RWPE1 (cell line): ENCODE measurements at regions not wholly inside any gene's neighbourhood (a gene's known extent, or its start where the extent isn't known, plus 50 kb on each side); places are given as distances from the start of the nearest gene placed in this dataset.

Experiments
- CTCF ChIA-PET: fragments of 350-600 bp; sonication (Branson Sonifier 250); formaldehyde crosslinking; extraction: SDS; loops from one replicate; lab custom pipeline; 2021; lab: Yijun Ruan, JAX
- POLR2A ChIA-PET: fragments of 400-600 bp; formaldehyde crosslinking; extraction: SDS; loops from one replicate; lab custom pipeline; 2020; ENCODE audit warnings: antibody characterized with exemption; ENCODE audit not compliant: low non-redundant PET; lab: Yijun Ruan, JAX
- DNase-seq: peaks from one replicate; pipeline ENCODE4 v3.0.0; 2012; ENCODE audit warnings: low spot score
- H3K27ac ChIP-seq: fragments of 450-650 bp; 2 replicates; pipeline ENCODE4 v1.5.1; 2017
- TF ChIP-seq, protein P1 (sequence below): fragments of 450-650 bp; conservative IDR thresholded peaks from 2 replicates; pipeline ENCODE4 v1.5.1; 2017; ENCODE audit warnings: low read depth, mild to moderate bottlenecking

DNA sequence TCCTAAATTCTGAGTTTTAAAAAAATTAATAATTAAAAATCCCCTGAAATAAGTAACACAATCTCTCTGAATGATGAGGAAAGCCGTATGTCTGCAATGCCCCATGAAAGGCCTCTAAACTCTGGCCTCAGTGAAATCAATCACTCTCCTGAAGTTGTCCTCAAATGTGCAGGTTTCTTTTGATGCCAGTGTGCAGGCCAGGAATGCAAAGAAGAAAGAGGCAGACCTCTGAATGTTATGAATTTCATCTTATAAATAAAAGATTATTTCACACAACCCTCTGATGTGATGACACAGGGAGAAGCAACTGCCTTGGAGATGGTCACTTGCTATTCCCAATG lies 121.8 kb downstream of the TBXT start:
- no peak overlapping the region for H3K27ac ChIP-seq
- no peak for DNase-seq
- POLR2A ChIA-PET = no interaction called here
- TF ChIP-seq, protein P1, sequence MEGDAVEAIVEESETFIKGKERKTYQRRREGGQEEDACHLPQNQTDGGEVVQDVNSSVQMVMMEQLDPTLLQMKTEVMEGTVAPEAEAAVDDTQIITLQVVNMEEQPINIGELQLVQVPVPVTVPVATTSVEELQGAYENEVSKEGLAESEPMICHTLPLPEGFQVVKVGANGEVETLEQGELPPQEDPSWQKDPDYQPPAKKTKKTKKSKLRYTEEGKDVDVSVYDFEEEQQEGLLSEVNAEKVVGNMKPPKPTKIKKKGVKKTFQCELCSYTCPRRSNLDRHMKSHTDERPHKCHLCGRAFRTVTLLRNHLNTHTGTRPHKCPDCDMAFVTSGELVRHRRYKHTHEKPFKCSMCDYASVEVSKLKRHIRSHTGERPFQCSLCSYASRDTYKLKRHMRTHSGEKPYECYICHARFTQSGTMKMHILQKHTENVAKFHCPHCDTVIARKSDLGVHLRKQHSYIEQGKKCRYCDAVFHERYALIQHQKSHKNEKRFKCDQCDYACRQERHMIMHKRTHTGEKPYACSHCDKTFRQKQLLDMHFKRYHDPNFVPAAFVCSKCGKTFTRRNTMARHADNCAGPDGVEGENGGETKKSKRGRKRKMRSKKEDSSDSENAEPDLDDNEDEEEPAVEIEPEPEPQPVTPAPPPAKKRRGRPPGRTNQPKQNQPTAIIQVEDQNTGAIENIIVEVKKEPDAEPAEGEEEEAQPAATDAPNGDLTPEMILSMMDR = no peak
- CTCF ChIA-PET = no interaction called here

DNA sequence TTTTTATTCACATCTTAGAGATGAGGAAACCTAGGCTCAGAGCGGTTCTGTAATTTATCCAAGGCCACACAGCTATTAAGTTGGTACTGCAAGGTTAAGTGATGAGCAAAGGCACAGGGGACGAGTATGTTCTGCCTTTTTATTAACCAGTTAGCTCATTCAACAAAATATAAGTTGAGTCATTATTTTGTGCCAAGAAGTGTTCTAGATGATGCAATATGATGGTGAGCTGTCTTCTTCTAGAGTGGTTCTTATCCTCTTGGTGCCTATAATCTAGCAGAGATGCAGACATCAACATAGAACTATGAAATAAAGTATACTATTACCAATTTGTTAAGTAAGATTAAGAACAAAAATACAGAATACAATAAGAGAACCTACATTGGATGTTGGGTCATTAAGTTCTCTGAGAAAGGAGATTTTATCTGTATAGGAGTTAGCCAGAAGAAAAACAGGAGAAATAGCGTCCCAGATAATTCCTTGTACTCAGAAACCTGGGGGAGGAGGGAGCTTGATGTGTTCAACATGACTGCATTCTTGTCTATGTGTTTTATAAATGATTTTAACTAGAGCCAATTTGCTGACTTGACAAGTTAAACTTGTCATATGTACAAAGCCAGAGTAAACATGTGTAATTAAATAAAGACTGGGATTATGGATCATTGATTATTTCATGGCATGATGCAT lies 122.3 kb downstream of the TBXT start:
- no peak overlapping the region for H3K27ac ChIP-seq
- no peak for DNase-seq
- CTCF ChIA-PET = no interaction called here
- TF ChIP-seq, protein P1 = no peak
- POLR2A ChIA-PET = no interaction called here

DNA sequence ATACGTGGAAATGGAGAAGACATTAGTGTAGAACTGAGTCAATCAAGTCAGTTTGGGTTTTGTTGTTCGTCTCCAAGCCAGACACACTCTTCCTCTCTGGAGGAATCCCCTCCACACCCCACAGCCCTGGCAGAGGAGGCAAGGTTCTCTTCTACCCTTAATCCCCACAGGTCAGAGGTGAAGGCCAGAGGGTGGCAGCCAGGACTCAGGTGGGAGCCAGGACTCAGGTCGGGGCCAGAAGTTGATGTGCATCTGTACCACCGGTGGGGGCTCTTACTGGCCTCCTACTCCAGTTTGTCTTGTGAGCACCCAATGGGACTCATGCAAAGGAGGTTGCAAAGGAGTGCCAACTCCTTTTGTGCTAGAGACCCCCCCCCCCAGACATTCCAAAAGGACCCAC lies 126.4 kb downstream of the TBXT start:
- H3K27ac ChIP-seq = no peak overlapping the region
- CTCF ChIA-PET = no interaction called here
- DNase-seq = no peak
- TF ChIP-seq, protein P1 = no peak
- POLR2A ChIA-PET = no interaction called here

DNA sequence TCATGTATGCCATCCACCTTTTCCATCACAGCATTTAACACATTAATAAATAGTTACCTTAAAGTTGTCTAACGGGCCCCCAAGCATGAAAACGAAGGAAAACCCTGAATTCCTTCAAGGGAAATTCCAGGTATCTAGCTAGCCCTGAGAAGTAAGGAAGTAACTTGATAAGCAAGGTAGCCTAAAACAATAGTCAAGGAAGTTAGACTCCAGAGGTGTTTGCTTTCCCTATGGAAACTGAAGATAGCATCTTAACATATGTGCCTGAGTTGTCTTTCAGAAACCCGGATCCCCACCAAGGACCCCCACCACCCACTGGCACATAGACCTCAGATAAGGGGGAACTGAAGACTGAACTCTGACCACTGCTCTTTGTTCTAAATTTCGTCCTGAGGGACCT lies 127.4 kb downstream of the TBXT start:
- ChIA-PET CTCF (interaction anchor here (0.6 kb wide), 1 partner anchor 293 kb away, joined by 3 read pairs; no protein-coding TSS in a partner anchor), POLR2A (no interaction called here)
- no peak overlapping the region for H3K27ac ChIP-seq
- no peak for DNase-seq
- TF ChIP-seq, protein P1 = no peak

DNA sequence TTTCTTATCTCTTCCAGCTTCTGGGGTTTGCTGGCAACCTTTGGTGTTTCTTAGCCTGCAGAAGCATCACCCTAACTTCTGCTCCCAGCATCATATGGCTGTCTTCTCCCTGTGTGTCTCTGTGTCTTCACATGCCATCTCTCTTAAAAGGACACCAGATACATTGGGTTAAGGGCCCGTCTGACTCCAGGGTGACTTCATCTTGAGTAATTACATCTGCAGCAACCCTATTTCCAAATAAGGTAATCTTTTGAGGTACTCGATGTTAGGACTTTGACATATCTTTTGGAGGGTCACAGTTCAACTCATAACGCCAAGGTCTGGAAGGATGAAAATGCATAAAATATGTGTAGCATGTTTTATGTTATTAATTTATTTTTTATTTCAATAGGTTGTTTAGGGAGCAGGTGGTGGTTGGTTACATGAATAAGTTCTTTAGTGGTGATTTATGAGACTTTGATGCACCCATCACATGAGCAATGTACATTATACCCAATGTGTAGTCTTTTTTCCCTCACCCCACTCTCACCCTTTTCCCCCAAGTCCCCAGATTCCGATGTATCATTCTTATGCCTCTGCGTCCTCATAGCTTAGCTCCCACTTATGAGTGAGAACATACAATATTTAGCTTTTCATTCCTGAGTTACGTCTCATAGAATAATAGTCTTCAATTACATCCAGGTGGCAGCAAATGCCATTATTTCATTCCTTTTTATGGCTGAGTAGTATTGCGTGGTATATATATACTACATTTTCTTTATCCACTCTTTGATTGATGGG lies 131.1 kb downstream of the TBXT start:
- DNase-seq = no peak
- POLR2A ChIA-PET = no interaction called here
- TF ChIP-seq, protein P1 = no peak
- CTCF ChIA-PET = no interaction called here
- H3K27ac ChIP-seq = no peak overlapping the region

DNA sequence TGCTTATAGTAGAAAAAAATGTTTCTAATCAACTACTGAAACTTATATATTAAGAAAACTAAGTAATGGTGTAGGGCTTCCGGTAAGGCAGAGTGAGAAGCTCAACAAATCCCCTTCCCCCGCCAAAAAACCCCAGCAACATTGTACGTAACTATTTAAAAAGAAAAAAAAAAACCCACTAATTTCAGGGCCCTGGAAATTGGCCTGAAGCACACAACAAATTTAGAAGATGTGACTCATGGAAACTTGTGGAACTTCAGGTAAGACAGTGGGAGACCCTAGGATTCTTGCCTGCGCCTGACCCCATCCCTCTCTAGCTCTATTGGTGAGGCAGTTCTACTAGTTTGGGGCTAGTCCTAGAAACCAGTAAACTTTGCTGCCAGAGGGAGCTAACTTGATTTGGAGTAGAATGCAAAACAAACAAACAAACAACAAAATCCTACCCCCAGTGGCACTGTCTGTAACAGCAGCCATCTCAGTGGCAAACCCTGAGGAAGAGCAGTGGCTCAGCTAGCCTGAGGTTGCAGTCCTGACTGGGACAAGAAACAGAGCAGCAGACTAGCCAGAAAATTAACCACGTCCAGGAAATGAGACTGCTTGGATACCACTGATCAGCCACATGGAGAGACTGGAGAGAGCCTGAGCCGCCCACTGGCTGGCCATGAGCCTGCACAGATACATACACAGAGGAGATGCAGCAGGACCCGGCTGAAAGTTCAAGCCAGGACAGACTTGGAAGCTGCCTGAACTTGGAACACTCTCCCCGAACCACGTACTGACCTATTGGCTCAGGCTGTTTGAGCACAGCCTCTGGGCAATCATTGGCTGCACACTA lies 135.1 kb downstream of the TBXT start:
- POLR2A ChIA-PET = no interaction called here
- TF ChIP-seq, protein P1 = no peak
- CTCF ChIA-PET = interaction anchor here (0.6 kb wide), 1 partner anchor 14 kb away, joined by 7 read pairs; no protein-coding TSS in a partner anchor
- DNase-seq = no peak
- H3K27ac ChIP-seq = no peak overlapping the region
